Naive thymus-derived CD8-positive, alpha-beta T cell (primary cell): ENCODE measurements at regions not wholly inside any gene's neighbourhood (a gene's known extent, or its start where the extent isn't known, plus 50 kb on each side); places are given as distances from the start of the nearest gene placed in this dataset.

ENCODE experiments used
- ATAC-seq, 2 donors: fragments of 150-1000 bp; cut with Tn5 transposase in 1 of 2; sonication (Bioruptor Pico), chemical (Tn5 transposase) in 1 of 2; 1 replicate in 1 of 2; 2 replicates in 1 of 2; pipeline ENCODE4 v1.10.0; 2021; ENCODE audit warnings: mild to moderate bottlenecking in 2 of 2, moderate library complexity in 2 of 2
- POLR2A ChIA-PET: fragments of 350-600 bp; sonication (Branson Sonifier 250); formaldehyde crosslinking; loops from one replicate; lab custom pipeline; 2021; ENCODE audit warnings: antibody characterized with exemption; lab: Charles Lee
- DNase-seq, 10 donors: peaks; one replicate each; pipeline versions ENCODE4 v3.0.0 to v3.0.0-alpha.2; 2020 to 2022
- H3K27ac Mint-ChIP-seq, 10 donors: one replicate each; pipeline ENCODE4 v1.8.0; 2020 to 2022; ENCODE audit warnings: mild to moderate bottlenecking in 10 of 10, mixed read lengths in 10 of 10, moderate library complexity in 4 of 10, inconsistent platforms in 1 of 10
- H3K27me3 Mint-ChIP-seq, 5 donors: one replicate each; pipeline ENCODE4 v1.8.0; 2021 to 2022; ENCODE audit warnings: mixed read lengths in 5 of 5
- H3K36me3 Mint-ChIP-seq, 3 donors: one replicate each; pipeline ENCODE4 v1.8.0; 2020 to 2022; ENCODE audit warnings: mixed read lengths in 3 of 3, mild to moderate bottlenecking in 2 of 3, inconsistent platforms in 1 of 3
- H3K4me1 Mint-ChIP-seq, 4 donors: one replicate each; pipeline ENCODE4 v1.8.0; 2021 to 2022; ENCODE audit warnings: mixed read lengths in 4 of 4
- H3K4me3 Mint-ChIP-seq, 10 donors: one replicate each; pipeline ENCODE4 v1.8.0; 2020 to 2022; ENCODE audit warnings: mild to moderate bottlenecking in 10 of 10, mixed read lengths in 10 of 10, moderate library complexity in 6 of 10, inconsistent platforms in 1 of 10
- H3K9me3 Mint-ChIP-seq, 9 donors: one replicate each; pipeline ENCODE4 v1.8.0; 2020 to 2022; ENCODE audit warnings: mixed read lengths in 9 of 9, mild to moderate bottlenecking in 3 of 9, inconsistent platforms in 1 of 9, moderate library complexity in 1 of 9

- no peak overlapping the region for H3K4me3 Mint-ChIP-seq
- peaks cover 0 to 2% (median 0%) of the 10 kb centered on the region in 3 donors for H3K36me3 Mint-ChIP-seq
- H3K4me1 Mint-ChIP-seq: peaks cover 0 to 4% (median under 1%) of the 10 kb centered on the region in 4 donors
- no peaks in the 10 kb centered on the region for H3K9me3 Mint-ChIP-seq
- ATAC-seq: no peak
- no peaks in the 10 kb centered on the region for H3K27me3 Mint-ChIP-seq
- DNase-seq: no peak
- peak overlapping the region in 1 of 10 donors; percentile 67 for H3K27ac Mint-ChIP-seq
- POLR2A ChIA-PET: no interaction called here
Measured at GRCh38 chr14:96931751-96932150, 134.6 kb downstream of the VRK1 start.

GRCh38 chr14:96934638-96935330 lies 137.6 kb downstream of the VRK1 start:
- POLR2A ChIA-PET: no interaction called here
- Mint-ChIP-seq H3K36me3 (peaks cover 0 to 2% (median 0%) of the 10 kb centered on the region in 3 donors), H3K27ac (peak overlapping the region in 1 of 10 donors; percentile 10), H3K4me1 (peaks cover 0 to 8% (median 0%) of the 10 kb centered on the region in 4 donors), H3K9me3 (no peaks in the 10 kb centered on the region), H3K27me3 (no peaks in the 10 kb centered on the region), H3K4me3 (no peak overlapping the region)
- no peak for DNase-seq
- no peak for ATAC-seq

- POLR2A ChIA-PET: no interaction called here
- Mint-ChIP-seq H3K36me3 (no peaks in the 10 kb centered on the region), H3K27ac (peak overlapping the region in 1 of 10 donors; percentile 23), H3K4me3 (no peak overlapping the region), H3K27me3 (no peaks in the 10 kb centered on the region), H3K4me1 (peaks cover 0 to 12% (median 0%) of the 10 kb centered on the region in 4 donors), H3K9me3 (no peaks in the 10 kb centered on the region)
- DNase-seq (no peak), ATAC-seq (no peak)
Measured at GRCh38 chr14:96938946-96939345, 141.8 kb downstream of the VRK1 start.

- POLR2A ChIA-PET: no interaction called here
- peak overlapping the region in 1 of 10 donors; percentile 29 for H3K27ac Mint-ChIP-seq
- H3K4me1 Mint-ChIP-seq: peaks cover 0 to 12% (median 5%) of the 10 kb centered on the region in 4 donors
- H3K27me3 Mint-ChIP-seq: no peaks in the 10 kb centered on the region
- H3K4me3 Mint-ChIP-seq: no peak overlapping the region
- H3K36me3 Mint-ChIP-seq: peaks cover 0 to 5% (median 0%) of the 10 kb centered on the region in 3 donors
- no peaks in the 10 kb centered on the region for H3K9me3 Mint-ChIP-seq
- ATAC-seq: no peak
- DNase-seq: no peak
Measured at GRCh38 chr14:96940009-96940408, 142.8 kb downstream of the VRK1 start.

- Mint-ChIP-seq H3K4me3 (no peak overlapping the region), H3K36me3 (peaks cover 2 to 6% (median 5%) of the 10 kb centered on the region in 3 donors), H3K27ac (peak overlapping the region in 1 of 10 donors; percentile 29), H3K9me3 (peaks cover 0 to 9% (median 0%) of the 10 kb centered on the region in 9 donors), H3K4me1 (peaks cover 13 to 26% (median 19%) of the 10 kb centered on the region in 4 donors), H3K27me3 (no peaks in the 10 kb centered on the region)
- no peak for ATAC-seq
- DNase-seq: no peak
- POLR2A ChIA-PET: interaction anchor here (0.6 to 0.7 kb wide), 2 partner anchors 8 to 15 kb away, joined by 3 to 4 read pairs; no protein-coding TSS in a partner anchor
Measured at GRCh38 chr14:96944297-96944696, 147.1 kb downstream of the VRK1 start.

- DNase-seq (no peak), ATAC-seq (no peak)
- POLR2A ChIA-PET: interaction anchor here (1.1 kb wide), 1 partner anchor 11 kb away, joined by 6 read pairs; no protein-coding TSS in a partner anchor
- H3K36me3 Mint-ChIP-seq: peaks cover 2 to 6% (median 5%) of the 10 kb centered on the region in 3 donors
- peak overlapping the region in 3 of 10 donors; percentile 11 to 88 (median 67) for H3K27ac Mint-ChIP-seq
- peaks cover 18 to 38% (median 29%) of the 10 kb centered on the region in 4 donors for H3K4me1 Mint-ChIP-seq
- H3K27me3 Mint-ChIP-seq: no peaks in the 10 kb centered on the region
- H3K4me3 Mint-ChIP-seq: no peak overlapping the region
- H3K9me3 Mint-ChIP-seq: peaks cover 0 to 9% (median 0%) of the 10 kb centered on the region in 9 donors
Measured at GRCh38 chr14:96945721-96946120, 148.5 kb downstream of the VRK1 start.

- Mint-ChIP-seq H3K36me3 (peaks cover 2 to 11% (median 4%) of the 10 kb centered on the region in 3 donors), H3K4me1 (peaks cover 23 to 41% (median 29%) of the 10 kb centered on the region in 4 donors), H3K27ac (peak overlapping the region in 8 of 10 donors; percentile 9 to 77 (median 56)), H3K9me3 (peaks cover 0 to 9% (median 0%) of the 10 kb centered on the region in 9 donors), H3K4me3 (no peak overlapping the region), H3K27me3 (no peaks in the 10 kb centered on the region)
- no peak for DNase-seq
- POLR2A ChIA-PET: interaction anchor here (0.6 to 0.8 kb wide), 2 partner anchors 13 to 489 kb away, joined by 3 read pairs; no protein-coding TSS in a partner anchor
- no peak for ATAC-seq
Measured at GRCh38 chr14:96949594-96949993, 152.4 kb downstream of the VRK1 start.

- POLR2A ChIA-PET: interaction anchor here (1.1 kb wide), 1 partner anchor 9 kb away, joined by 3 read pairs; no protein-coding TSS in a partner anchor
- Mint-ChIP-seq H3K4me3 (no peak overlapping the region), H3K9me3 (peaks cover 0 to 9% (median 0%) of the 10 kb centered on the region in 9 donors), H3K27ac (no peak overlapping the region), H3K4me1 (peaks cover 18 to 31% (median 20%) of the 10 kb centered on the region in 4 donors), H3K27me3 (no peaks in the 10 kb centered on the region), H3K36me3 (peaks cover 0 to 11% (median 2%) of the 10 kb centered on the region in 3 donors)
- DNase-seq (no peak), ATAC-seq (no peak)
Measured at GRCh38 chr14:96951511-96951910, 154.3 kb downstream of the VRK1 start.

GRCh38 chr14:96953087-96953874 lies 156.1 kb downstream of the VRK1 start:
- POLR2A ChIA-PET: interaction anchor here (0.7 to 1.8 kb wide), 2 partner anchors 9 kb away, joined by 4 read pairs; no protein-coding TSS in a partner anchor
- Mint-ChIP-seq H3K4me3 (no peak overlapping the region), H3K9me3 (peaks cover 0 to 6% (median 1%) of the 10 kb centered on the region in 9 donors), H3K27me3 (no peaks in the 10 kb centered on the region), H3K36me3 (peaks cover 0 to 13% (median 4%) of the 10 kb centered on the region in 3 donors), H3K27ac (peak overlapping the region in 1 of 10 donors; percentile 54), H3K4me1 (peaks cover 17 to 26% (median 21%) of the 10 kb centered on the region in 4 donors)
- no peak for ATAC-seq
- DNase-seq: no peak

GRCh38 chr14:96953875-96954185 lies 156.6 kb downstream of the VRK1 start:
- POLR2A ChIA-PET: interaction anchor here (1.8 kb wide), 1 partner anchor 8 kb away, joined by 4 read pairs; no protein-coding TSS in a partner anchor
- no peak overlapping the region for H3K4me3 Mint-ChIP-seq
- H3K36me3 Mint-ChIP-seq: peaks cover 0 to 10% (median 4%) of the 10 kb centered on the region in 3 donors
- H3K27me3 Mint-ChIP-seq: no peaks in the 10 kb centered on the region
- H3K27ac Mint-ChIP-seq: no peak overlapping the region
- no peak for DNase-seq
- H3K9me3 Mint-ChIP-seq: peaks cover 0 to 4% (median 0%) of the 10 kb centered on the region in 9 donors
- no peak for ATAC-seq
- peaks cover 14 to 26% (median 20%) of the 10 kb centered on the region in 4 donors for H3K4me1 Mint-ChIP-seq

GRCh38 chr14:96956464-96957239 lies 159.5 kb downstream of the VRK1 start:
- DNase-seq (no peak), ATAC-seq (no peak)
- H3K4me1 Mint-ChIP-seq: peaks cover 14 to 32% (median 25%) of the 10 kb centered on the region in 4 donors
- peaks cover 0 to 19% (median 13%) of the 10 kb centered on the region in 9 donors for H3K9me3 Mint-ChIP-seq
- peaks cover 0 to 21% (median 17%) of the 10 kb centered on the region in 3 donors for H3K36me3 Mint-ChIP-seq
- no peak overlapping the region for H3K4me3 Mint-ChIP-seq
- POLR2A ChIA-PET: interaction anchor here (1.0 kb wide), 1 partner anchor 11 kb away, joined by 6 read pairs; no protein-coding TSS in a partner anchor
- H3K27me3 Mint-ChIP-seq: no peaks in the 10 kb centered on the region
- H3K27ac Mint-ChIP-seq: peak overlapping the region in 5 of 10 donors; percentile 18 to 66 (median 44)

- ATAC-seq (no peak), DNase-seq (no peak)
- Mint-ChIP-seq H3K9me3 (peaks cover 0 to 31% (median 18%) of the 10 kb centered on the region in 9 donors), H3K27ac (peak overlapping the region in 1 of 10 donors; percentile 25), H3K27me3 (no peaks in the 10 kb centered on the region), H3K4me3 (no peak overlapping the region), H3K36me3 (peaks cover 0 to 28% (median 19%) of the 10 kb centered on the region in 3 donors), H3K4me1 (peaks cover 21 to 45% (median 38%) of the 10 kb centered on the region in 4 donors)
- POLR2A ChIA-PET: no interaction called here
Measured at GRCh38 chr14:96958057-96958456, 160.9 kb downstream of the VRK1 start.
